HEK293T (cell line): ENCODE measurements at regions not wholly inside any gene's neighbourhood (a gene's known extent, or its start where the extent isn't known, plus 50 kb on each side); places are given as distances from the start of the nearest gene placed in this dataset.

Experiments used
- ELF4 ChIP-seq: fragments of 450-650 bp; IDR thresholded peaks from 2 replicates; pipeline ENCODE4 v1.6.1; 2017; ENCODE audit warnings: antibody characterized with exemption
- FOXA1 ChIP-seq: fragments of 450-650 bp; IDR thresholded peaks from 2 replicates; pipeline ENCODE4 v1.6.1; 2016; ENCODE audit warnings: mild to moderate bottlenecking
- FOXM1 ChIP-seq: fragments of 450-650 bp; IDR thresholded peaks from 2 replicates; pipeline ENCODE4 v1.6.1; 2017; ENCODE audit warnings: mild to moderate bottlenecking, borderline replicate concordance

DNA sequence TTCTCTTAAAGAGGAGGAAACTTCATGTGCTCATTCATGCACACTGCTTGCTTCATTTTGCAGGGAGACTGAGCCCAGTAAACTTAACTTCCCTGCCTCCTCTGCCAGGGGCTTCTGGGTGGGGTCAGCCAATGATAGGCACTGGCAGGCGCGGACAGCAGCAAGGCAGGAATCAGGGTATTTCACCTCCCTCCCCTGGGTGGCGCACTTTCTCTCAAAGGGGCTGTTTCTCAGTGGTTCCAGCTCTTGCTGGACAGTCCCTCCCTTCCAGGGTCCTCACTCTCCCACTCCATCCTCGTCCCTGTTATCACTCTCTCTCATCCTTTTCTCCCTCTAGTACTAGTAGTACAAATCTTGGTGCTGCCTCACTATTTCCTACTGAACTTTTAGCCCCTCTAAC lies 320.5 kb upstream of the ZNF521 start:
- TF ChIP-seq FOXM1 (no peak), ELF4 (no peak), FOXA1 (no peak)
